Tibial nerve (tissue), 4 donors: ENCODE measurements at regions not wholly inside any gene's neighbourhood (a gene's known extent, or its start where the extent isn't known, plus 50 kb on each side); places are given as distances from the start of the nearest gene placed in this dataset.
A peak's percentile ranks its signal among the peaks of the same experiment; 100 is the strongest.

Experiments used
- CTCF ChIP-seq, 5 experiments: fragments of 200-600 bp in 3 of 5; fragments of 450-650 bp in 2 of 5; sonication (generic) in 3 of 5; IDR thresholded peaks; one replicate each; pipeline ENCODE4 v1.5.1; 2016 to 2019; ENCODE audit warnings: antibody characterized with exemption in 5 of 5, mild to moderate bottlenecking in 3 of 5, moderate library complexity in 2 of 5
- EP300 ChIP-seq, 2 donors: sonication (generic); formaldehyde crosslinking; IDR thresholded peaks; one replicate each; pipeline ENCODE4 v1.6.1; 2017; ENCODE audit warnings: antibody characterized with exemption in 2 of 2, mild to moderate bottlenecking in 1 of 2
- POLR2A ChIP-seq, 2 donors: fragments of 450-650 bp; IDR thresholded peaks; one replicate each; pipeline ENCODE4 v1.6.1; 2017; ENCODE audit warnings: antibody characterized with exemption in 2 of 2, mild to moderate bottlenecking in 2 of 2, moderate library complexity in 2 of 2

GRCh38 chr1:5494518-5494917, 497.7 kb downstream of the NPHP4 start:
- peak in 1 of 2 donors; percentile 51 for TF ChIP-seq EP300 (IDR thresholded peaks at IDR 0.05)
- no peak for TF ChIP-seq CTCF (IDR thresholded peaks at IDR 0.05)
- no peak for TF ChIP-seq POLR2A (IDR thresholded peaks at IDR 0.05)
